GM04503 (cell line): ENCODE measurements at regions not wholly inside any gene's neighbourhood (a gene's known extent, or its start where the extent isn't known, plus 50 kb on each side); places are given as distances from the start of the nearest gene placed in this dataset.
"Not testable (repeated sequence)": the region's sequence is repeated elsewhere in the genome, so short reads cannot be mapped to it uniquely, and the experiment has no call there.

Experiments
- DNase-seq: peaks from one replicate; pipeline ENCODE4 v3.0.0-alpha.2; 2012; ENCODE audit warnings: low read depth

- no peak for DNase-seq
These were observed 277.6 kb upstream of the PLEKHG7 start for GRCh38 chr12:92425165-92425564.

GRCh38 chr12:92424338-92424737 lies 278.5 kb upstream of the PLEKHG7 start:
- DNase-seq: peak; percentile 35

GRCh38 chr12:92421701-92422100 lies 276.1 kb upstream of the BTG1 start:
- DNase-seq: no peak

GRCh38 chr12:92421042-92421441 lies 275.4 kb upstream of the BTG1 start:
- DNase-seq: no peak

GRCh38 chr12:92419201-92419600 lies 273.6 kb upstream of the BTG1 start:
- DNase-seq: no peak

GRCh38 chr12:92418381-92418780 lies 272.7 kb upstream of the BTG1 start:
- no peak for DNase-seq

GRCh38 chr12:92417373-92417772 lies 271.7 kb upstream of the BTG1 start:
- DNase-seq: no peak

- no peak for DNase-seq
These were observed 270.8 kb upstream of the BTG1 start for GRCh38 chr12:92416385-92416812.

- DNase-seq: no peak
These were observed 268.8 kb upstream of the BTG1 start for GRCh38 chr12:92414170-92415070.

- DNase-seq: no peak
These were observed 267.6 kb upstream of the BTG1 start for GRCh38 chr12:92413286-92413685.

GRCh38 chr12:92412856-92413255 lies 267.2 kb upstream of the BTG1 start:
- no peak for DNase-seq

GRCh38 chr12:92411687-92412086 lies 266.0 kb upstream of the BTG1 start:
- no peak for DNase-seq

GRCh38 chr12:92408072-92408900 lies 262.6 kb upstream of the BTG1 start:
- DNase-seq: no peak

GRCh38 chr12:92406404-92407070 lies 260.9 kb upstream of the BTG1 start:
- not testable (repeated sequence) for DNase-seq

GRCh38 chr12:92405801-92406251 lies 260.2 kb upstream of the BTG1 start:
- DNase-seq: not testable (repeated sequence)

- no peak for DNase-seq
These were observed 259.3 kb upstream of the BTG1 start for GRCh38 chr12:92404921-92405320.

- no peak for DNase-seq
These were observed 258.7 kb upstream of the BTG1 start for GRCh38 chr12:92404259-92404894.

GRCh38 chr12:92403210-92404175 lies 257.8 kb upstream of the BTG1 start:
- no peak for DNase-seq

GRCh38 chr12:92402415-92402814 lies 256.8 kb upstream of the BTG1 start:
- no peak for DNase-seq

- no peak for DNase-seq
These were observed 254.4 kb upstream of the BTG1 start for GRCh38 chr12:92400006-92400405.
